ENCODE measurements at regions not wholly inside any gene's neighbourhood (a gene's known extent, or its start where the extent isn't known, plus 50 kb on each side); places are given as distances from the start of the nearest gene placed in this dataset.

DNA sequence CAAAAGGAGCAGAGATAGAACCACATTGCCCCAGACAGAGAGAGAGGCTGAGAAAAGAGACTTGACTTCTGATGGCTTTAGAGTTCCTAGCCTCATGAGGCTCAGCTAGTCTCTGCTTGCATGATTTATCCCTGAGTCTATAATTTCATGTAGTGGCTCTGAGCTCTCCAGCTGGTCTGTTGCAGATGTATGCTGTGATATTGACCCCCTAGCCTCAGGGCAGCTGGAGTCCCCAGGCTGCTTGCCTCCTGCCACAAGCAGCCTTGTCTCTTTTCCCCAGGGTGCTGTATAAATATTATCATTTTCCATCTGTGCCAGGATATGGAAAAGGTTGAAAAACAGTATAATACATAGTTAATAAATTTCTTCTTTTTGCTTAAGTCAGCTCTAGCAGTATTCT is 467.6 kb upstream of the CWC22 start:
- Histone ChIP-seq H3K4me3 (ENCODE audit: low read length in 2 of 2) (no peak overlapping the region), H3K9me3 (ENCODE audit: control insufficient read depth in 2 of 2, low read length in 2 of 2) (no peaks in the 10 kb centered on the region), H3K36me3 (ENCODE audit: control insufficient read depth in 2 of 2, insufficient read depth in 2 of 2, low read length in 2 of 2) (no peaks in the 10 kb centered on the region), H3K27ac (ENCODE audit: low read depth in 2 of 2, low read length in 2 of 2) (no peak overlapping the region), H3K9ac (ENCODE audit: low read depth in 1 of 2, low read length in 2 of 2) (no peak overlapping the region), H3K4me1 (ENCODE audit: control insufficient read depth in 2 of 2, insufficient read depth in 2 of 2, low read length in 2 of 2) (peaks cover 0 to 2% of the 10 kb centered on the region in 2 donors), H3K27me3 (ENCODE audit: control insufficient read depth in 2 of 2, insufficient read depth in 2 of 2, low read length in 2 of 2) (no peaks in the 10 kb centered on the region)

GRCh38 chr2:180473456-180473855 is 466.4 kb upstream of the CWC22 start:
- Histone ChIP-seq H3K9ac (ENCODE audit: low read depth in 1 of 2, low read length in 2 of 2) (no peak overlapping the region), H3K27me3 (ENCODE audit: control insufficient read depth in 2 of 2, insufficient read depth in 2 of 2, low read length in 2 of 2) (no peaks in the 10 kb centered on the region), H3K36me3 (ENCODE audit: control insufficient read depth in 2 of 2, insufficient read depth in 2 of 2, low read length in 2 of 2) (no peaks in the 10 kb centered on the region), H3K27ac (ENCODE audit: low read depth in 2 of 2, low read length in 2 of 2) (no peak overlapping the region), H3K4me3 (ENCODE audit: low read length in 2 of 2) (no peak overlapping the region), H3K9me3 (ENCODE audit: control insufficient read depth in 2 of 2, low read length in 2 of 2) (no peaks in the 10 kb centered on the region), H3K4me1 (ENCODE audit: control insufficient read depth in 2 of 2, insufficient read depth in 2 of 2, low read length in 2 of 2) (peaks cover 0 to 2% of the 10 kb centered on the region in 2 donors)

DNA sequence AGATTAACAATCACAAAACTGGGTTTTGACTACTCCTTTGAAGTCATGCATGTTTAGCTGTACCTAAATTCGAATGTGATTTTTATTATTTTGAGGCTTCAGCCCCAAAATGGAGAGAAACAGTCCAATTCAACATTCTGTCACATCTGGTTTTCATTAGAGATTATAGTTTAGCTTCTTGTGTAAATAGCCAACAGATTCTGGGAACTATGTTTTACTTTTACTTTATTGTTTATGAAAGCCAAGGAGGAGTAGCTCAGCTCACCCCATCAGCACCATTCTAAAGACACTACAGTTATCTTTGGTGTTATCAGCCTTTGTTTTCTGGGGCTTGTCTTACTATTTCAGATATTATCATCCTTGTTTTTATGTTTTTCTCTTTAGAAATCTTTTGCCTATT is 465.0 kb upstream of the CWC22 start:
- Histone ChIP-seq H3K27ac (ENCODE audit: low read depth in 2 of 2, low read length in 2 of 2) (no peak overlapping the region), H3K4me3 (ENCODE audit: low read length in 2 of 2) (no peak overlapping the region), H3K9ac (ENCODE audit: low read depth in 1 of 2, low read length in 2 of 2) (no peak overlapping the region), H3K27me3 (ENCODE audit: control insufficient read depth in 2 of 2, insufficient read depth in 2 of 2, low read length in 2 of 2) (no peaks in the 10 kb centered on the region), H3K4me1 (ENCODE audit: control insufficient read depth in 2 of 2, insufficient read depth in 2 of 2, low read length in 2 of 2) (peaks cover 0 to 2% of the 10 kb centered on the region in 2 donors), H3K36me3 (ENCODE audit: control insufficient read depth in 2 of 2, insufficient read depth in 2 of 2, low read length in 2 of 2) (no peaks in the 10 kb centered on the region), H3K9me3 (ENCODE audit: control insufficient read depth in 2 of 2, low read length in 2 of 2) (no peaks in the 10 kb centered on the region)

GRCh38 chr2:180463608-180464007 is 456.5 kb upstream of the CWC22 start:
- H3K9me3 ChIP-seq (ENCODE audit: control insufficient read depth in 2 of 2, low read length in 2 of 2) = no peaks in the 10 kb centered on the region
- H3K4me3 ChIP-seq (ENCODE audit: low read length in 2 of 2) = no peak overlapping the region
- no peaks in the 10 kb centered on the region for H3K36me3 ChIP-seq (ENCODE audit: control insufficient read depth in 2 of 2, insufficient read depth in 2 of 2, low read length in 2 of 2)
- H3K9ac ChIP-seq (ENCODE audit: low read depth in 1 of 2, low read length in 2 of 2) = no peak overlapping the region
- H3K27me3 ChIP-seq (ENCODE audit: control insufficient read depth in 2 of 2, insufficient read depth in 2 of 2, low read length in 2 of 2) = no peaks in the 10 kb centered on the region
- H3K27ac ChIP-seq (ENCODE audit: low read depth in 2 of 2, low read length in 2 of 2) = no peak overlapping the region
- H3K4me1 ChIP-seq (ENCODE audit: control insufficient read depth in 2 of 2, insufficient read depth in 2 of 2, low read length in 2 of 2) = no peaks in the 10 kb centered on the region

DNA sequence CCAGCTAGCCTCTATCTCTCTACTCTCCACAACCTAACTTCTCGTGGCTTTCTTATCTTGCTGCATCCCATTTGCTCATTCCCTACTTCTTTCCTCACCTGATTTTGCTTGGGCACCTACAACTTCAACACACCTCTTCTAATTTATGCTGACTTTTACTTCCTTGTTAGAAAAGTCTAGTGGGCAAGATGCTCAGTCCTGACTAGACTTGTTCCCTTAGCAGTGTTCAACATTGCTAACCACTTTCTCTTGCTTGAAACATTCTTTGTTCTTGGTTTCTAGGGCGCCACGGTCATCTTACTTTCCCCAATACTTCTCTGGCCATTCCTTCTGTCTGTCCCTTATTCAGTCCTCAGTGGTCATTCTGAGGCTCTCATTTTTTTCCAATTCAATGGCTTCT is 454.7 kb upstream of the CWC22 start:
- H3K36me3 ChIP-seq (ENCODE audit: control insufficient read depth in 2 of 2, insufficient read depth in 2 of 2, low read length in 2 of 2) = no peaks in the 10 kb centered on the region
- no peaks in the 10 kb centered on the region for H3K4me1 ChIP-seq (ENCODE audit: control insufficient read depth in 2 of 2, insufficient read depth in 2 of 2, low read length in 2 of 2)
- no peak overlapping the region for H3K4me3 ChIP-seq (ENCODE audit: low read length in 2 of 2)
- H3K9me3 ChIP-seq (ENCODE audit: control insufficient read depth in 2 of 2, low read length in 2 of 2) = no peaks in the 10 kb centered on the region
- no peak overlapping the region for H3K9ac ChIP-seq (ENCODE audit: low read depth in 1 of 2, low read length in 2 of 2)
- H3K27ac ChIP-seq (ENCODE audit: low read depth in 2 of 2, low read length in 2 of 2) = no peak overlapping the region
- H3K27me3 ChIP-seq (ENCODE audit: control insufficient read depth in 2 of 2, insufficient read depth in 2 of 2, low read length in 2 of 2) = no peaks in the 10 kb centered on the region

DNA sequence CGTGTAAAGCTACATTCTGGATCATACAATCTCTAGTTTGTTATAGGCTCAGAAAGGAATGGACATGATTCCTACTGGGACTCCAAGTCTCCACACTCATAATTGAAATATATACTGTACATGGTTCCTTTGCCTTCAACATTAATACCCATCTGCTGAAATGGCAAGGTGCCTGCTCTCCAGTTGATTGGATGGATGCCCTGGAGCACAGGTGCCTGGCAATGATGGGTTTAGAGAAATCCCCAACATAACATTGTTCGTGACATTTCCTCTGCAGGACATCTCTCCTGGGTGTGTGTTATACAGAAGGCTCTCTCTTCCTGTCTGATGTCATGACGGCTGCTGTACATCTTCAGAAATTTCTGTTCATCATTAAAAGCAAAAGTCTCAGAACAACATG is 449.7 kb upstream of the CWC22 start:
- Histone ChIP-seq H3K27me3 (ENCODE audit: control insufficient read depth in 2 of 2, insufficient read depth in 2 of 2, low read length in 2 of 2) (no peaks in the 10 kb centered on the region), H3K4me3 (ENCODE audit: low read length in 2 of 2) (no peak overlapping the region), H3K9me3 (ENCODE audit: control insufficient read depth in 2 of 2, low read length in 2 of 2) (no peaks in the 10 kb centered on the region), H3K4me1 (ENCODE audit: control insufficient read depth in 2 of 2, insufficient read depth in 2 of 2, low read length in 2 of 2) (no peaks in the 10 kb centered on the region), H3K27ac (ENCODE audit: low read depth in 2 of 2, low read length in 2 of 2) (no peak overlapping the region), H3K36me3 (ENCODE audit: control insufficient read depth in 2 of 2, insufficient read depth in 2 of 2, low read length in 2 of 2) (no peaks in the 10 kb centered on the region), H3K9ac (ENCODE audit: low read depth in 1 of 2, low read length in 2 of 2) (no peak overlapping the region)

- Histone ChIP-seq H3K4me3 (ENCODE audit: low read length in 2 of 2) (no peak overlapping the region), H3K9ac (ENCODE audit: low read depth in 1 of 2, low read length in 2 of 2) (no peak overlapping the region), H3K4me1 (ENCODE audit: control insufficient read depth in 2 of 2, insufficient read depth in 2 of 2, low read length in 2 of 2) (no peaks in the 10 kb centered on the region), H3K27ac (ENCODE audit: low read depth in 2 of 2, low read length in 2 of 2) (no peak overlapping the region), H3K9me3 (ENCODE audit: control insufficient read depth in 2 of 2, low read length in 2 of 2) (no peaks in the 10 kb centered on the region), H3K36me3 (ENCODE audit: control insufficient read depth in 2 of 2, insufficient read depth in 2 of 2, low read length in 2 of 2) (no peaks in the 10 kb centered on the region), H3K27me3 (ENCODE audit: control insufficient read depth in 2 of 2, insufficient read depth in 2 of 2, low read length in 2 of 2) (no peaks in the 10 kb centered on the region)
These were observed 443.7 kb upstream of the CWC22 start for GRCh38 chr2:180450841-180451240.

- Histone ChIP-seq H3K27me3 (ENCODE audit: control insufficient read depth in 2 of 2, insufficient read depth in 2 of 2, low read length in 2 of 2) (no peaks in the 10 kb centered on the region), H3K36me3 (ENCODE audit: control insufficient read depth in 2 of 2, insufficient read depth in 2 of 2, low read length in 2 of 2) (no peaks in the 10 kb centered on the region), H3K27ac (ENCODE audit: low read depth in 2 of 2, low read length in 2 of 2) (no peak overlapping the region), H3K9me3 (ENCODE audit: control insufficient read depth in 2 of 2, low read length in 2 of 2) (no peaks in the 10 kb centered on the region), H3K4me1 (ENCODE audit: control insufficient read depth in 2 of 2, insufficient read depth in 2 of 2, low read length in 2 of 2) (no peaks in the 10 kb centered on the region), H3K4me3 (ENCODE audit: low read length in 2 of 2) (no peak overlapping the region), H3K9ac (ENCODE audit: low read depth in 1 of 2, low read length in 2 of 2) (no peak overlapping the region)
These were observed 442.2 kb upstream of the CWC22 start for GRCh38 chr2:180449171-180449915.

DNA sequence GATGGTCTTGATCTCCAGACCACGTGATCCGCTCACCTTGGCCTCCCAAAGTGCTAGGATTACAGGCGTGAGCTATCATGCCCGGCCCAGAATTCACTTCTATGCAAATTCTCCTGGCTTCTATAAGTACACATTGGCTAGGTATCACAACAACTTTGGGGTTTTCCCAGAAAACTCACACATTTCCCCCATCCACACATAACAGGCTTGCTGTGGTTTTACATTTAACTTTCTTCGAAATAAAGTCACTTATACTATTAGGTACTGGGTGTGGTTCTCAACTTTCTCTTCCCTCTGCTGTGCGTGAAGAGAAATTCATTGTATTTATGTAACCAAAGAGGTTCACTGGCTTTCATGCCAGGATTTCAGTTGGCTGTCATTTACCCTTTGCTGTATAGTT is 439.4 kb upstream of the CWC22 start:
- Histone ChIP-seq H3K4me1 (ENCODE audit: control insufficient read depth in 2 of 2, insufficient read depth in 2 of 2, low read length in 2 of 2) (no peaks in the 10 kb centered on the region), H3K27me3 (ENCODE audit: control insufficient read depth in 2 of 2, insufficient read depth in 2 of 2, low read length in 2 of 2) (no peaks in the 10 kb centered on the region), H3K9ac (ENCODE audit: low read depth in 1 of 2, low read length in 2 of 2) (no peak overlapping the region), H3K27ac (ENCODE audit: low read depth in 2 of 2, low read length in 2 of 2) (no peak overlapping the region), H3K36me3 (ENCODE audit: control insufficient read depth in 2 of 2, insufficient read depth in 2 of 2, low read length in 2 of 2) (no peaks in the 10 kb centered on the region), H3K9me3 (ENCODE audit: control insufficient read depth in 2 of 2, low read length in 2 of 2) (no peaks in the 10 kb centered on the region), H3K4me3 (ENCODE audit: low read length in 2 of 2) (no peak overlapping the region)

DNA sequence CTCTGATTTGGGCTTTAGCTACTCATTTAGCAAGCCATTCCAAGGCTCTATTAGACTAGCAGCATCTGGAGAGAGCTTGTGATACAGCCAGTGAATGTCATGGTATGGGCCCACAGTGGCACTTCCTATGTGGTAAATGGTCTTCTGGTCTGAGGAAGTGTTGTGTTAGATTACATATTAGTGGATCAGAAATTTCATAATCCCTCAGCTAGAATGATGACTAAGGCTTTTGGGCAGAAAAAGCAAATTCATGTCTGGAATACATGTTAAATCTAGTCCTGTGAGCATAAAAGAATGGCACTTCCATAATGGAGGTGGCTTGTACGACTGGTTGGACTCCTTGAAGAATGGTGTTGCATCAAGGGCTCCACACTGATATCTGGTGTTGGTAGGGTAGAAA is 436.8 kb upstream of the CWC22 start:
- no peak overlapping the region for H3K9ac ChIP-seq (ENCODE audit: low read depth in 1 of 2, low read length in 2 of 2)
- no peaks in the 10 kb centered on the region for H3K4me1 ChIP-seq (ENCODE audit: control insufficient read depth in 2 of 2, insufficient read depth in 2 of 2, low read length in 2 of 2)
- no peak overlapping the region for H3K27ac ChIP-seq (ENCODE audit: low read depth in 2 of 2, low read length in 2 of 2)
- H3K36me3 ChIP-seq (ENCODE audit: control insufficient read depth in 2 of 2, insufficient read depth in 2 of 2, low read length in 2 of 2) = no peaks in the 10 kb centered on the region
- H3K4me3 ChIP-seq (ENCODE audit: low read length in 2 of 2) = no peak overlapping the region
- no peaks in the 10 kb centered on the region for H3K27me3 ChIP-seq (ENCODE audit: control insufficient read depth in 2 of 2, insufficient read depth in 2 of 2, low read length in 2 of 2)
- no peaks in the 10 kb centered on the region for H3K9me3 ChIP-seq (ENCODE audit: control insufficient read depth in 2 of 2, low read length in 2 of 2)

Data from mucosa of rectum (tissue), 2 donors.